Heart left ventricle (tissue), 13 donors: ENCODE measurements at regions not wholly inside any gene's neighbourhood (a gene's known extent, or its start where the extent isn't known, plus 50 kb on each side); places are given as distances from the start of the nearest gene placed in this dataset.

Source experiments
- CTCF ChIP-seq, 12 donors: fragments of 200-600 bp; sonication (generic) in 4 of 12; IDR thresholded peaks; one replicate each; pipeline versions ENCODE4 v1.5.0 to v1.8.0; 2018 to 2022; ENCODE audit warnings: antibody characterized with exemption in 12 of 12, mild to moderate bottlenecking in 5 of 12
- POLR2A ChIP-seq, 2 donors: fragments of 450-650 bp; IDR thresholded peaks; one replicate each; pipeline ENCODE4 v1.6.1; 2017; ENCODE audit warnings: antibody characterized with exemption in 2 of 2, mild to moderate bottlenecking in 2 of 2, moderate library complexity in 2 of 2
- donor health status: ischemic (EF 13 %, LVEDD 7.1; RV severe dilation, severe dysfunction).
- donor health status: DM: no; HTN: yes; CAD: no.
- donor health status: DM: no; HTN: no; CAD: no.
- donor health status: ischemic (EF 25% LVEDD 6.9; RV normal size, moderate dysfunction).
- donor health status: ischemic (EF 25% LVEDD 5.7; RV mildly dilated, moderate dysfunction).
- donor health status: ischemic (EF 35%, LVEDD 5.7; RV mildly dilated, moderate dysfunction).
- donor health status: nonischemic (EF 11% LVEDD 7.7; RV severe dilation, severe dysfunction).
- donor health status: DM: yes; HTN: yes; CAD: no.
- donor health status: PGD.
- donor health status: ischemic (EF 29% LVEDD 5.4; RV normal size, mild dysfunction).
- donor health status: nonischemic (EF 23%, LVEDD 6.1; RV moderate dilation, normal function).

DNA sequence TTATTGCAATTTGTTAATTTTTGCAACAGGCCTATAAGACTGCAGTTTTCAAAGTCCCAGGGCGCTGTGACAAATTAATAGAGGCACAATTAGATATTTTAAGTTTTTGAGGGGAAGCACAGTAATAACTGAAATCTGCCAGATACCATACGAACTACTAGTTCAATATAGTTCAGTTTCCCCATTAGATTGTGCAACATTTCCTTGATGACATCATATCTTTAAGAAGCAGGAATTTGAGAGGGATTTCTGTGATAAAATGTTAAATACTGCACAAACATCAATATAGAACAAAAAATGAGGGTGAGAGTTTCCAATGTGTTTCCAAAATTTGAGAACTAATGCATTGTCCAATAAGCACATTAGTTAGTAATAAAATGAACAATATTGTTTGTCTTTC lies 56.7 kb upstream of the GRIN3A start:
- TF ChIP-seq CTCF (IDR thresholded peaks at IDR 0.05) (no peak), POLR2A (IDR thresholded peaks at IDR 0.05) (no peak)
